ENCODE measurements at regions not wholly inside any gene's neighbourhood (a gene's known extent, or its start where the extent isn't known, plus 50 kb on each side); places are given as distances from the start of the nearest gene placed in this dataset.

- TF ChIP-seq, protein P1, sequence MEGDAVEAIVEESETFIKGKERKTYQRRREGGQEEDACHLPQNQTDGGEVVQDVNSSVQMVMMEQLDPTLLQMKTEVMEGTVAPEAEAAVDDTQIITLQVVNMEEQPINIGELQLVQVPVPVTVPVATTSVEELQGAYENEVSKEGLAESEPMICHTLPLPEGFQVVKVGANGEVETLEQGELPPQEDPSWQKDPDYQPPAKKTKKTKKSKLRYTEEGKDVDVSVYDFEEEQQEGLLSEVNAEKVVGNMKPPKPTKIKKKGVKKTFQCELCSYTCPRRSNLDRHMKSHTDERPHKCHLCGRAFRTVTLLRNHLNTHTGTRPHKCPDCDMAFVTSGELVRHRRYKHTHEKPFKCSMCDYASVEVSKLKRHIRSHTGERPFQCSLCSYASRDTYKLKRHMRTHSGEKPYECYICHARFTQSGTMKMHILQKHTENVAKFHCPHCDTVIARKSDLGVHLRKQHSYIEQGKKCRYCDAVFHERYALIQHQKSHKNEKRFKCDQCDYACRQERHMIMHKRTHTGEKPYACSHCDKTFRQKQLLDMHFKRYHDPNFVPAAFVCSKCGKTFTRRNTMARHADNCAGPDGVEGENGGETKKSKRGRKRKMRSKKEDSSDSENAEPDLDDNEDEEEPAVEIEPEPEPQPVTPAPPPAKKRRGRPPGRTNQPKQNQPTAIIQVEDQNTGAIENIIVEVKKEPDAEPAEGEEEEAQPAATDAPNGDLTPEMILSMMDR (IDR thresholded peaks at IDR 0.05; ENCODE audit: insufficient read depth, low read length, poor library complexity, severe bottlenecking) = no peak
- no peak for DNase-seq (ENCODE audit: extremely low read depth, insufficient read length)
- H3K27me3 ChIP-seq (replicated peaks; ENCODE audit: control insufficient read depth, insufficient read depth, low read length) = no peaks in the 10 kb centered on the region
- no peaks in the 10 kb centered on the region for H3K36me3 ChIP-seq (ENCODE audit: control insufficient read depth, insufficient read depth, low read length)
- H3K4me3 ChIP-seq (replicated peaks; ENCODE audit: low read depth, low read length) = no peak overlapping the region
These were observed 499.2 kb downstream of the RAB38 start for GRCh38 chr11:87675993-87676392.

DNA sequence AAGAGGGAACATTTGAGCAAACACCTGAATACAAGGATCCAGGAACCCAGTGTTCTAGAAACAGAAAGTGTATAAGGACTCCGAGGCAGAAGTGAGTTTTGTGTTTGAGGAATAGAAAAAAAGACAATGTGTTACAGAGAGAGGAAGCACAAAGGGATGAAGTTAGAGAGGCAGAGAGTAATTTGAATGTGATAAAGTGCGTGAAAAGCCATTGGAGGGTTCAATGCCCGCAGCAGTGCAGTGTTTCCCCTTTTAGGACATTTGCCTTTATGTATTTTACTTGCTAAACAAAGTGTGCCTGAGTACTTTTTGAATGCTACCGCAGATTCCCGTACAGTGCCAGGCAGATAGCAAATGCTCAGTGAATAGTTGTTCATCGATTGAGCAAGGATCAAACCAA lies 508.5 kb downstream of the RAB38 start:
- TF ChIP-seq, protein P1 (IDR thresholded peaks at IDR 0.05; ENCODE audit: insufficient read depth, low read length, poor library complexity, severe bottlenecking) = no peak
- no peak for DNase-seq (ENCODE audit: extremely low read depth, insufficient read length)
- Histone ChIP-seq H3K4me3 (replicated peaks; ENCODE audit: low read depth, low read length) (no peak overlapping the region), H3K27me3 (replicated peaks; ENCODE audit: control insufficient read depth, insufficient read depth, low read length) (no peaks in the 10 kb centered on the region), H3K36me3 (ENCODE audit: control insufficient read depth, insufficient read depth, low read length) (no peaks in the 10 kb centered on the region)

DNA sequence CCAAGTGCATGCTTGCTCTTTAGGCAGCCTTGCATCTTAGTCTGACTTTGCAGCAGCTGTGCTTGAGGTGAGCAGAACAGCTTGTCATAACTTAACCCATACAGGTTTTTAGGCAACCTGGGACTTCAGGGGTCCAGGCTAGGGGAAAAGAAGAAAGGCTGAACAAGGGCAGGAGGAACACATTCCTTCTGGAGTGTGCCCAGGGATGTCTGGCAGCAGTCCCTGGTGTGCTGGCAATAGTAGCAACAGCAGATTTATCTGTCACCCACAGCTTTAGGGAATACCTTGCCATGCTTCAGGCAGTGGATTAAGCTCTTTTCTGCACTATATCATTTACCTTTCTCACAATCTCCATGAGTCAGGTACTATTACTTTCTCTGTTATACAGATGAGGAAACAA lies 513.0 kb downstream of the RAB38 start:
- TF ChIP-seq, protein P1 (IDR thresholded peaks at IDR 0.05; ENCODE audit: insufficient read depth, low read length, poor library complexity, severe bottlenecking) = no peak
- no peaks in the 10 kb centered on the region for H3K36me3 ChIP-seq (ENCODE audit: control insufficient read depth, insufficient read depth, low read length)
- H3K27me3 ChIP-seq (replicated peaks; ENCODE audit: control insufficient read depth, insufficient read depth, low read length) = no peaks in the 10 kb centered on the region
- DNase-seq (ENCODE audit: extremely low read depth, insufficient read length) = no peak
- H3K4me3 ChIP-seq (replicated peaks; ENCODE audit: low read depth, low read length) = no peak overlapping the region

DNA sequence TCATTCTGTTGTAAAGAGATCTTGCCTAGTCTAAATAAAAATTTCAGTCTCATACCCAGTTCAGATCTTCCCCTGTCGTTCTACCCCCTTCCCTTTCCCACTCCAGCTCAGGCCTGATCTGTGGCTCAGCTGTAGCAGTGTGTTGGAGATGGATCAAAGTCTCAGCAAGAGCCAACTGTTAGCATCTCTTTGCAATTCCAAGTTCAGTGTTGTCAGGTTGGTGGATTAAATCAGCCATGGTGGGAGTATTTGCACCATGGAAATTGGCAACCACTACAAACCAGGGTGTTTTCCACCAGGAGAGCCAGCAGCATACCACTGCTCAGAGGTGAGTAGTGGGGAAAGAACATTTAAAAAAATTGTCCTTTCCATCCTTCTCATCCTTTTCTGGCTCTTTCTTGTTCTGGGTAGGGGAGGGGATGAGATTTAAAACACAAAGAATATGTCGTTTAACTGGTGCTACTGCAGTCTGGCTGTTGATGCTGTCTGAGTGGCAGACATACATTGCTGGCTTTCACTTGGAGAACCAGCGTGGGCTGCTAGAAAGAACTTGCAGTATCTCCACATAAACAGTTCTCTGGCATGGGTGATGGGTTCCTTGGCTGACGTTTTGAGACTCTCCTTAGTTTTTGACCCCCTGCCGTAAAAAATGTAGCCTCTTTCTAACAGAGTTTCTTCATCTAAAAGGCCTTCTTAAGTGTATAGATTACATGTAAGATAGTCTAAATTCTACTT lies 514.1 kb downstream of the RAB38 start:
- Histone ChIP-seq H3K4me3 (replicated peaks; ENCODE audit: low read depth, low read length) (no peak overlapping the region), H3K36me3 (ENCODE audit: control insufficient read depth, insufficient read depth, low read length) (no peaks in the 10 kb centered on the region), H3K27me3 (replicated peaks; ENCODE audit: control insufficient read depth, insufficient read depth, low read length) (no peaks in the 10 kb centered on the region)
- DNase-seq (ENCODE audit: extremely low read depth, insufficient read length) = no peak
- TF ChIP-seq, protein P1 (IDR thresholded peaks at IDR 0.05; ENCODE audit: insufficient read depth, low read length, poor library complexity, severe bottlenecking) = no peak

DNA sequence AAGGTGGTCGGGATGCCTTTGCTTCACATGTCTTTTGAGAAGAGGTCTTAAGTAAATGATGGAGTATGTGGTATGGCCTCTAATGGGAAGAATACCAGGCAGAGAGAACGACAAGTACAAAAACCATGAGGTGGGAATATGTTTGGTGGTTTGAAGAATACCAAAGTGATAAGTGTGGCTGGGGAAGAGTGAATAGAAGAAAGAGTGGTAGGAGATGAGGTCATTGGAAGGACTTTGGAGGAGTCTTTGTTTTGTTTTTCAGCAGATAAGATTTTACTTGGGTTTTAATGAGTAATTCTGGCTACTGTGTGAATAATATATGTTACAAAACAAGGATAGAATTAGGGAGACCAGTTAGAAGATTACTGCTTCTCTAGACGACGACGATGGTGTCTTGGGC lies 515.4 kb downstream of the RAB38 start:
- TF ChIP-seq, protein P1 (IDR thresholded peaks at IDR 0.05; ENCODE audit: insufficient read depth, low read length, poor library complexity, severe bottlenecking) = no peak
- H3K36me3 ChIP-seq (ENCODE audit: control insufficient read depth, insufficient read depth, low read length) = no peaks in the 10 kb centered on the region
- no peak for DNase-seq (ENCODE audit: extremely low read depth, insufficient read length)

GRCh38 chr11:87645626-87646025 lies 529.6 kb downstream of the RAB38 start:
- Histone ChIP-seq H3K4me3 (replicated peaks; ENCODE audit: low read depth, low read length) (no peak overlapping the region), H3K27me3 (replicated peaks; ENCODE audit: control insufficient read depth, insufficient read depth, low read length) (no peaks in the 10 kb centered on the region), H3K36me3 (ENCODE audit: control insufficient read depth, insufficient read depth, low read length) (no peaks in the 10 kb centered on the region)
- DNase-seq (ENCODE audit: extremely low read depth, insufficient read length) = no peak
- TF ChIP-seq, protein P1 (IDR thresholded peaks at IDR 0.05; ENCODE audit: insufficient read depth, low read length, poor library complexity, severe bottlenecking) = no peak

More for the DNA sequence above, 515.4 kb downstream of the RAB38 start:
- Histone ChIP-seq H3K27me3 (replicated peaks; ENCODE audit: control insufficient read depth, insufficient read depth, low read length) (no peaks in the 10 kb centered on the region), H3K4me3 (replicated peaks; ENCODE audit: low read depth, low read length) (no peak overlapping the region)
